GM23338 (cell line): ENCODE measurements at regions not wholly inside any gene's neighbourhood (a gene's known extent, or its start where the extent isn't known, plus 50 kb on each side); places are given as distances from the start of the nearest gene placed in this dataset.

Source experiments
- ATAC-seq: fragments of 200-7000 bp; cut with Tn5 transposase; 3 replicates; pipeline ENCODE4 v1.9.1; 2020
- DNase-seq: peaks from one replicate; pipeline ENCODE4 v3.0.0-alpha.2; 2015; ENCODE audit warnings: low spot score
- H2AFZ ChIP-seq: fragments of 200-600 bp; sonication (generic); 2 replicates; pipeline ENCODE4 v1.8.0; 2016; ENCODE audit warnings: antibody characterized with exemption, mild to moderate bottlenecking, moderate library complexity
- H3F3A ChIP-seq: fragments of 200-600 bp; sonication (generic); replicated peaks from 2 replicates; pipeline ENCODE4 v1.8.0; 2017; ENCODE audit warnings: antibody characterized with exemption, mixed run types, low read depth
- H3K27ac ChIP-seq: fragments of 200-600 bp; sonication (generic); 2 replicates; pipeline ENCODE4 v1.6.1; 2016; ENCODE audit warnings: low read depth
- H3K27me3 ChIP-seq: fragments of 200-600 bp; sonication (generic); 2 replicates; pipeline ENCODE4 v1.8.0; 2016; ENCODE audit warnings: mild to moderate bottlenecking, mixed run types, moderate library complexity; ENCODE audit not compliant: insufficient read depth
- H3K36me3 ChIP-seq: fragments of 200-600 bp; sonication (generic); 2 replicates; pipeline ENCODE4 v1.8.0; 2016; ENCODE audit warnings: mild to moderate bottlenecking; ENCODE audit not compliant: insufficient read depth
- H3K4me1 ChIP-seq: fragments of 200-600 bp; sonication (generic); 2 replicates; pipeline ENCODE4 v1.8.0; 2016; ENCODE audit warnings: mild to moderate bottlenecking, moderate library complexity; ENCODE audit not compliant: insufficient read depth
- H3K4me2 ChIP-seq: fragments of 200-600 bp; sonication (generic); 2 replicates; pipeline ENCODE4 v1.7.1; 2017; ENCODE audit warnings: mixed run types
- H3K4me3 ChIP-seq: fragments of 200-600 bp; sonication (generic); 2 replicates; pipeline ENCODE4 v1.6.1; 2016; ENCODE audit warnings: mixed run types
- H3K79me2 ChIP-seq: fragments of 200-600 bp; sonication (generic); replicated peaks from 2 replicates; pipeline ENCODE4 v1.8.0; 2017; ENCODE audit warnings: mild to moderate bottlenecking; ENCODE audit not compliant: insufficient read depth
- H3K9me2 ChIP-seq: fragments of 200-600 bp; sonication (generic); 2 replicates; pipeline ENCODE4 v1.8.0; 2017; ENCODE audit not compliant: insufficient read depth
- H4K20me1 ChIP-seq: fragments of 200-600 bp; sonication (generic); replicated peaks from 2 replicates; pipeline ENCODE4 v1.8.0; 2017; ENCODE audit warnings: mild to moderate bottlenecking; ENCODE audit not compliant: insufficient read depth
- H3K27ac Mint-ChIP-seq: 2 replicates; pipeline ENCODE4 v1.8.0; 2020; ENCODE audit warnings: inconsistent platforms, mild to moderate bottlenecking, moderate library complexity, mixed read lengths
- H3K27me3 Mint-ChIP-seq: 3 replicates; pipeline ENCODE4 v1.8.0; 2022; ENCODE audit warnings: low read depth, mild to moderate bottlenecking, moderate library complexity, mixed read lengths, inconsistent platforms; ENCODE audit not compliant: insufficient read depth, poor library complexity
- H3K36me3 Mint-ChIP-seq: 3 replicates; pipeline ENCODE4 v1.8.0; 2021; ENCODE audit warnings: low read depth, mild to moderate bottlenecking, inconsistent platforms, moderate library complexity, mixed read lengths
- H3K4me1 Mint-ChIP-seq: 3 replicates; pipeline ENCODE4 v1.8.0; 2020; ENCODE audit warnings: mild to moderate bottlenecking, inconsistent platforms, mixed read lengths
- H3K4me3 Mint-ChIP-seq: 3 replicates; pipeline ENCODE4 v1.8.0; 2021; ENCODE audit warnings: moderate library complexity, mild to moderate bottlenecking, inconsistent platforms, mixed read lengths
- H3K9me3 Mint-ChIP-seq: 3 replicates; pipeline ENCODE4 v1.8.0; 2020; ENCODE audit warnings: moderate library complexity, mild to moderate bottlenecking, inconsistent platforms, mixed read lengths
- CREB1 ChIP-seq: fragments of 250-450 bp; sonication (Bioruptor Pico); IDR thresholded peaks from 2 replicates; pipeline ENCODE4 v1.5.0; 2020; ENCODE audit warnings: low read depth, mild to moderate bottlenecking, moderate library complexity
- CTCF ChIP-seq, 2 experiments: fragments of 200-600 bp in 1 of 2; sonication (generic) in 1 of 2; conservative IDR thresholded peaks; 2 replicates each; pipeline versions ENCODE4 v1.5.1 to v1.6.1; 2016 to 2017; ENCODE audit warnings: antibody characterized with exemption in 2 of 2, low read depth in 2 of 2, mild to moderate bottlenecking in 2 of 2, moderate library complexity in 1 of 2
- EZH2 ChIP-seq: fragments of 200-600 bp; sonication (generic); IDR thresholded peaks from one replicate; pipeline ENCODE4 v1.8.0; 2017; ENCODE audit warnings: antibody characterized with exemption, mild to moderate bottlenecking, low read depth; ENCODE audit not compliant: unreplicated experiment
- JUNB ChIP-seq: IDR thresholded peaks from one replicate; pipeline ENCODE4 v1.6.1; 2016; ENCODE audit warnings: antibody characterized with exemption; ENCODE audit not compliant: unreplicated experiment
- NANOG ChIP-seq: IDR thresholded peaks from 2 replicates; pipeline ENCODE4 v1.6.1; 2016; ENCODE audit warnings: antibody characterized with exemption, borderline replicate concordance
- STAT1 ChIP-seq: IDR thresholded peaks from one replicate; pipeline ENCODE4 v1.6.1; 2016; ENCODE audit warnings: antibody characterized with exemption; ENCODE audit not compliant: unreplicated experiment
- ZNF114 ChIP-seq: fragments of 250-450 bp; sonication (Bioruptor Pico); IDR thresholded peaks from 2 replicates; pipeline ENCODE4 v1.5.0; 2020; ENCODE audit warnings: mild to moderate bottlenecking, moderate library complexity
- ZNF331 ChIP-seq: fragments of 250-450 bp; sonication (Bioruptor Pico); IDR thresholded peaks from 2 replicates; pipeline ENCODE4 v1.5.0; 2020; ENCODE audit warnings: low read depth, mild to moderate bottlenecking, moderate library complexity
- TF ChIP-seq, protein P1 (sequence below): IDR thresholded peaks from one replicate; pipeline ENCODE4 v1.6.1; 2018; ENCODE audit warnings: antibody characterized with exemption; ENCODE audit not compliant: unreplicated experiment
- TF ChIP-seq, protein P2 (sequence below): IDR thresholded peaks from 2 replicates; pipeline ENCODE4 v1.6.1; 2016; ENCODE audit warnings: antibody characterized with exemption

DNA sequence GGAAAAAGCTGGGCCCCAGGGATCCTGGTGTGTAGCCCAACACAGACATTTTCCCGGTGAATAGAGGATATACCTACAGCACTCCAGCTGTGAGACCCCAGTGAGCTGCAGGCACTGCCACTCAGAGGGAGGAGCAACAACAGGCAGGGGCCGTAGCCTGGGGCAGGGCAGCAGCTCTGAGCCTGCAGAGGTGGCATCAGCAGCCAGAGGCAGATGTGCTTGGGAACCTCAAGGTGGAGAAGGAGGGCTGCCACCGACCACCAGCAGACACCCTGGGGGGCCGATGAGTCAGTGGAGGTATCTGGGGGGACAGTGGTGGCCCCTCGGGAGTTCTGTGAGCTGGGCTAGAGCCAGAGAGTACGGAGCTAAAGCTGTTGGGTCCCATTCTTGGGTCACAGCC is 110.2 kb upstream of the GDF10 start (continued):
- TF ChIP-seq, protein P1, sequence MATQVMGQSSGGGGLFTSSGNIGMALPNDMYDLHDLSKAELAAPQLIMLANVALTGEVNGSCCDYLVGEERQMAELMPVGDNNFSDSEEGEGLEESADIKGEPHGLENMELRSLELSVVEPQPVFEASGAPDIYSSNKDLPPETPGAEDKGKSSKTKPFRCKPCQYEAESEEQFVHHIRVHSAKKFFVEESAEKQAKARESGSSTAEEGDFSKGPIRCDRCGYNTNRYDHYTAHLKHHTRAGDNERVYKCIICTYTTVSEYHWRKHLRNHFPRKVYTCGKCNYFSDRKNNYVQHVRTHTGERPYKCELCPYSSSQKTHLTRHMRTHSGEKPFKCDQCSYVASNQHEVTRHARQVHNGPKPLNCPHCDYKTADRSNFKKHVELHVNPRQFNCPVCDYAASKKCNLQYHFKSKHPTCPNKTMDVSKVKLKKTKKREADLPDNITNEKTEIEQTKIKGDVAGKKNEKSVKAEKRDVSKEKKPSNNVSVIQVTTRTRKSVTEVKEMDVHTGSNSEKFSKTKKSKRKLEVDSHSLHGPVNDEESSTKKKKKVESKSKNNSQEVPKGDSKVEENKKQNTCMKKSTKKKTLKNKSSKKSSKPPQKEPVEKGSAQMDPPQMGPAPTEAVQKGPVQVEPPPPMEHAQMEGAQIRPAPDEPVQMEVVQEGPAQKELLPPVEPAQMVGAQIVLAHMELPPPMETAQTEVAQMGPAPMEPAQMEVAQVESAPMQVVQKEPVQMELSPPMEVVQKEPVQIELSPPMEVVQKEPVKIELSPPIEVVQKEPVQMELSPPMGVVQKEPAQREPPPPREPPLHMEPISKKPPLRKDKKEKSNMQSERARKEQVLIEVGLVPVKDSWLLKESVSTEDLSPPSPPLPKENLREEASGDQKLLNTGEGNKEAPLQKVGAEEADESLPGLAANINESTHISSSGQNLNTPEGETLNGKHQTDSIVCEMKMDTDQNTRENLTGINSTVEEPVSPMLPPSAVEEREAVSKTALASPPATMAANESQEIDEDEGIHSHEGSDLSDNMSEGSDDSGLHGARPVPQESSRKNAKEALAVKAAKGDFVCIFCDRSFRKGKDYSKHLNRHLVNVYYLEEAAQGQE, result no peak
- TF ChIP-seq CTCF (conservative IDR thresholded peaks at IDR 0.05; ENCODE audit: low read depth in 2 of 2) (no peak), ZNF331 (CRISPR knock-in tag) (no peak), JUNB (no peak), STAT1 (no peak), EZH2 (no peak), NANOG (no peak), CREB1 (CRISPR knock-in tag) (no peak)
- TF ChIP-seq, protein P2, sequence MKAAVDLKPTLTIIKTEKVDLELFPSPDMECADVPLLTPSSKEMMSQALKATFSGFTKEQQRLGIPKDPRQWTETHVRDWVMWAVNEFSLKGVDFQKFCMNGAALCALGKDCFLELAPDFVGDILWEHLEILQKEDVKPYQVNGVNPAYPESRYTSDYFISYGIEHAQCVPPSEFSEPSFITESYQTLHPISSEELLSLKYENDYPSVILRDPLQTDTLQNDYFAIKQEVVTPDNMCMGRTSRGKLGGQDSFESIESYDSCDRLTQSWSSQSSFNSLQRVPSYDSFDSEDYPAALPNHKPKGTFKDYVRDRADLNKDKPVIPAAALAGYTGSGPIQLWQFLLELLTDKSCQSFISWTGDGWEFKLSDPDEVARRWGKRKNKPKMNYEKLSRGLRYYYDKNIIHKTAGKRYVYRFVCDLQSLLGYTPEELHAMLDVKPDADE, result no peak

DNA sequence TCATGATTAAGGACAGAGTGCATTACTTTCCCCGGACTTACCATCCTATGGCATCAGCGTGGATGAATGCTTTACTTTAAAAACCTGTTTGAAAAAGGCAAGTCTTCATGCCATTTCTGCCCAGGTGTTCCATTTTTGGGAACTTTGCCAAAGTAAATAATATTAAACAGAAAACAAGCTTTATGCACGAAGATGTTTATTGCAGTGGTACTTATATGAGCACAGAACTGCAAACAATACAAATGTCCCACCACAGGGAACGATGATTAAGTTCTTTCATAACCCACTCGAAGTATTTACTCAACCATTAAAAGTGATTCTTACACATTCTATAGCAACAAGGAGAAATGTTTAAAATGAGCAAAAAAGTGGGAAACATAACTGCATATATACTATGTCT is 109.7 kb upstream of the GDF10 start:
- Mint-ChIP-seq H3K4me1 (no peaks in the 10 kb centered on the region), H3K9me3 (peaks cover 6% of the 10 kb centered on the region; the same call in 2 of the 3 replicates), H3K36me3 (no peaks in the 10 kb centered on the region), H3K27ac (no peak overlapping the region), H3K27me3 (peaks cover 3% of the 10 kb centered on the region), H3K4me3 (no peak overlapping the region)
- Histone ChIP-seq H2AFZ (no peak overlapping the region), H3K9me2 (no peaks in the 10 kb centered on the region), H4K20me1 (no peaks in the 10 kb centered on the region), H3F3A (no peaks in the 10 kb centered on the region), H3K79me2 (no peaks in the 10 kb centered on the region), H3K4me3 (no peak overlapping the region), H3K4me2 (no peak overlapping the region), H3K27me3 (no peaks in the 10 kb centered on the region), H3K4me1 (no peaks in the 10 kb centered on the region), H3K27ac (no peak overlapping the region), H3K36me3 (no peaks in the 10 kb centered on the region)
- no peak for TF ChIP-seq JUNB
- no peak for TF ChIP-seq NANOG
- no peak for TF ChIP-seq ZNF114
- ATAC-seq, result no peak
- no peak for DNase-seq
